Lung (tissue), 11 donors: ENCODE measurements at regions not wholly inside any gene's neighbourhood (a gene's known extent, or its start where the extent isn't known, plus 50 kb on each side); places are given as distances from the start of the nearest gene placed in this dataset.

Experiments
- ATAC-seq: fragments of 200-7000 bp; cut with Tn5 transposase; one replicate; pipeline ENCODE4 v1.9.1; 2020; ENCODE audit warnings: moderate number of reproducible peaks; ENCODE audit not compliant: insufficient read depth, low FRiP score
- DNase-seq, 3 donors: peaks; one replicate each; pipeline ENCODE4 v3.0.0-alpha.2; 2013 to 2017
- H3K27ac ChIP-seq, 2 donors: one replicate each; pipeline ENCODE4 v1.5.1; 2013; ENCODE audit warnings: mild to moderate bottlenecking in 2 of 2, moderate library complexity in 2 of 2, control low read depth in 1 of 2, inconsistent platforms in 1 of 2, low read depth in 1 of 2, low read length in 1 of 2
- H3K27me3 ChIP-seq, 3 donors: one replicate each; pipeline ENCODE4 v1.5.1; 2013; ENCODE audit warnings: low read length in 2 of 3; ENCODE audit not compliant: control insufficient read depth in 3 of 3, insufficient read depth in 3 of 3
- H3K36me3 ChIP-seq, 4 donors: one replicate each; pipeline ENCODE4 v1.5.1; 2013; ENCODE audit warnings: low read length in 4 of 4, mild to moderate bottlenecking in 1 of 4, moderate library complexity in 1 of 4; ENCODE audit not compliant: control insufficient read depth in 4 of 4, insufficient read depth in 4 of 4
- H3K4me1 ChIP-seq, 5 donors: one replicate each; pipeline ENCODE4 v1.5.1; 2013; ENCODE audit warnings: low read length in 5 of 5, mild to moderate bottlenecking in 2 of 5, moderate library complexity in 1 of 5; ENCODE audit not compliant: control insufficient read depth in 5 of 5, insufficient read depth in 5 of 5
- H3K4me3 ChIP-seq: one replicate; pipeline ENCODE4 v1.5.1; 2013; ENCODE audit warnings: mild to moderate bottlenecking, control low read depth, moderate library complexity
- H3K9ac ChIP-seq, 2 donors: one replicate each; pipeline ENCODE4 v1.5.1; 2013; ENCODE audit warnings: low read length in 2 of 2, control low read depth in 1 of 2; ENCODE audit not compliant: insufficient read depth in 1 of 2
- H3K9me3 ChIP-seq, 4 donors: one replicate each; pipeline ENCODE4 v1.5.1; 2013; ENCODE audit warnings: low read length in 3 of 4, mild to moderate bottlenecking in 1 of 4, moderate library complexity in 1 of 4; ENCODE audit not compliant: control insufficient read depth in 4 of 4, insufficient read depth in 3 of 4
- WGBS, 2 donors: extraction: QIAGEN DNeasy Blood & Tissue Kit; methylation state at CpG; one replicate each; pipeline ENCODE4 v1.1.7; 2013; 5-methylcytosine and 5-hydroxymethylcytosine counted together
- TF ChIP-seq, protein P1 (sequence below): IDR thresholded peaks from 2 replicates; pipeline ENCODE4 v1.5.1; 2012; ENCODE audit warnings: mild to moderate bottlenecking; ENCODE audit errors: control extremely low read depth, extremely low read depth
- donor health status: control.
- donor health status: control.
- donor health status: Bipolar disorder and iron deficiency.
- donor health status: healthy.
- donor health status: DM: yes; HTN: yes; CAD: no.

DNA sequence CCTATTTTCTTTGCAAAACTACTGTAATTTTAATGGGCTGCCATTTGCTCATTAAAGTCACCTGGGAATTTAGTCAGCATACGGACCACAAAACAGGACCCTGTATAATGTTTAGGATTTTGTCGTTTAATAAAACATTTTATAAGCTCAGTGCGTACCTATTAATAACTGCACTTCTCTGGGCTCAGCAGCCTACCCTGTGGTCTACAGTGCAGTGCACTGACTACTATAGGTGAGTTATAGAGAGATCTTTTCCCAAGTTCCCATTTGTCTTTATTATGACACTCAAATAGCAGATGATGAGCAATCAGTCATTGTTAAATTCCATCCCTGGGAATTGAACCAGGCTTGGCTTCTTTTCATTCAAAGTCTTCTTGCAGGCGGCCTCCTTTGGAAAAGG is 433.4 kb upstream of the NFE2L3 start:
- WGBS, 2 donors = 81 to 93% methylated on average over 4 of the region's 4 CpGs
- H3K27me3 ChIP-seq = no peaks in the 10 kb centered on the region
- H3K4me3 ChIP-seq = no peak overlapping the region
- TF ChIP-seq, protein P1, sequence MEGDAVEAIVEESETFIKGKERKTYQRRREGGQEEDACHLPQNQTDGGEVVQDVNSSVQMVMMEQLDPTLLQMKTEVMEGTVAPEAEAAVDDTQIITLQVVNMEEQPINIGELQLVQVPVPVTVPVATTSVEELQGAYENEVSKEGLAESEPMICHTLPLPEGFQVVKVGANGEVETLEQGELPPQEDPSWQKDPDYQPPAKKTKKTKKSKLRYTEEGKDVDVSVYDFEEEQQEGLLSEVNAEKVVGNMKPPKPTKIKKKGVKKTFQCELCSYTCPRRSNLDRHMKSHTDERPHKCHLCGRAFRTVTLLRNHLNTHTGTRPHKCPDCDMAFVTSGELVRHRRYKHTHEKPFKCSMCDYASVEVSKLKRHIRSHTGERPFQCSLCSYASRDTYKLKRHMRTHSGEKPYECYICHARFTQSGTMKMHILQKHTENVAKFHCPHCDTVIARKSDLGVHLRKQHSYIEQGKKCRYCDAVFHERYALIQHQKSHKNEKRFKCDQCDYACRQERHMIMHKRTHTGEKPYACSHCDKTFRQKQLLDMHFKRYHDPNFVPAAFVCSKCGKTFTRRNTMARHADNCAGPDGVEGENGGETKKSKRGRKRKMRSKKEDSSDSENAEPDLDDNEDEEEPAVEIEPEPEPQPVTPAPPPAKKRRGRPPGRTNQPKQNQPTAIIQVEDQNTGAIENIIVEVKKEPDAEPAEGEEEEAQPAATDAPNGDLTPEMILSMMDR = no peak
- H3K9ac ChIP-seq = no peak overlapping the region
- peaks cover 0 to 2% (median 0%) of the 10 kb centered on the region in 5 donors for H3K4me1 ChIP-seq
- no peaks in the 10 kb centered on the region for H3K9me3 ChIP-seq
- ATAC-seq (no peak), DNase-seq (no peak)
- no peaks in the 10 kb centered on the region for H3K36me3 ChIP-seq
- no peak overlapping the region for H3K27ac ChIP-seq

DNA sequence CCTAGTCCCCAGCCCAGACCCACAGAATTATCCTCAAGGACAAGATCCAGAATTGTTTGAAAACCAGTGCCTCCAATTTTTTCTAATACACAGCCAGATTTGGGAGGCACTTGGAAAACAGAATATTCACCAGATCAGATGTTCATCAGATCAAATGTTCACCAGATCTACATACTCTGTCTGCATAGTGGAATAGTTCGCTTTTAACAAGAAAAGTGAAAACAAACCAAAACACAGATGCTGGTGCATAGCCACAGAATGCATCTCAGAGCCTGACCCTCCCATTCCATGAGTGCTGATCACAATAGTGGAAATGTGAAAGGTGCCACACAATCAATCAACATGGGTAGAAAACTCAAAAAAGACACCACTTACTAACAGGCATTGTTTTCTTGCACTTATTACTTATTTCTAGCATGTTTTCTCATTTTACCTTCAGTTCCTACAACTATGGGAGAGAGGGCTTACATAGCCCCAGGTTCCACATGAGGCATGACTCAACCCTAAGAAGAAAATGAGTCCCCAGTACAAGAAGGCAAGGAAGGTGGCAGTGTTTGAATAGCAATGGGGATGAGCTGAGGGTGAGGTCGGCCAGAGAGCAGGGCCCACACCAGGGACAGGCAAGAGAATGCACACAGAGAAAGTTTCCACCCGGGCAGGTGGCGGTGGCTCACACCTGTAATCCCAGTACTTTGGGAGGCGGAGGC is 432.7 kb upstream of the NFE2L3 start:
- H3K4me3 ChIP-seq = no peak overlapping the region
- no peak overlapping the region for H3K27ac ChIP-seq
- TF ChIP-seq, protein P1 = no peak
- ATAC-seq = no peak
- H3K9me3 ChIP-seq = no peaks in the 10 kb centered on the region
- H3K36me3 ChIP-seq = no peaks in the 10 kb centered on the region
- no peak for DNase-seq
- no peak overlapping the region for H3K9ac ChIP-seq
- no peaks in the 10 kb centered on the region for H3K4me1 ChIP-seq
- H3K27me3 ChIP-seq = no peaks in the 10 kb centered on the region
- 93% methylated on average over 5 of the region's 5 CpGs for WGBS, 2 donors

DNA sequence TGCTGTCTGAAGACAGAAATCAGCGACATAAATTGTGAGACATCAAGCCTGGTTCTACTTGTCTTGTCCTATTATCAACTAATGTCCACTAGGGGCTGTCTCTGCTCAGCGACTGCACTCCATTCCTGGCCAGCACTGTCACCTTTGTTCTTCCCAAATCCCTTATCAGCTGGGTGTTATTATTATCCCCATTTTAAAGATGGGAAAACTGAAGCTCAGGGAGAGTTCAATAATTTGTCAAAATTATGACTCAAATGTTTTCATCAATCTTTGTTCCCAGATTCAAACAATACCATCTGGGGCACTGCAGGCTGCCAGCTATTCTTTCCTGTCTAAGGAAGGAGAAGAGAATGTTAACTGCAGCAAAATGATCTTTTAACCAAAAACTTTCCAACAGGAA is 431.6 kb upstream of the NFE2L3 start:
- WGBS, 2 donors = 49 to 57% methylated on average over 2 of the region's 2 CpGs
- ATAC-seq = no peak

More for the DNA sequence above, 431.6 kb upstream of the NFE2L3 start:
- no peak for DNase-seq
- H3K36me3 ChIP-seq = no peaks in the 10 kb centered on the region
- H3K27ac ChIP-seq = no peak overlapping the region
- no peaks in the 10 kb centered on the region for H3K27me3 ChIP-seq
- H3K9me3 ChIP-seq = no peaks in the 10 kb centered on the region
- no peak overlapping the region for H3K4me3 ChIP-seq
- TF ChIP-seq, protein P1 = no peak
- H3K9ac ChIP-seq = no peak overlapping the region
- H3K4me1 ChIP-seq = peaks cover 0 to 5% (median 0%) of the 10 kb centered on the region in 5 donors
